Erythroblast (primary cell): ENCODE measurements at regions not wholly inside any gene's neighbourhood (a gene's known extent, or its start where the extent isn't known, plus 50 kb on each side); places are given as distances from the start of the nearest gene placed in this dataset.

Source experiments
- GATA1 ChIP-seq: IDR thresholded peaks from 2 replicates; pipeline ENCODE4 v1.6.1; 2011; ENCODE audit warnings: low read depth, mild to moderate bottlenecking, control low read depth, low read length, moderate library complexity
- POLR2A ChIP-seq: IDR thresholded peaks from 2 replicates; pipeline ENCODE4 v1.6.1; 2011; ENCODE audit warnings: mild to moderate bottlenecking, low read length

GRCh38 chr6:23661549-23661948 is 464.5 kb upstream of the NRSN1 start:
- no peak for TF ChIP-seq POLR2A
- no peak for TF ChIP-seq GATA1
